ENCODE measurements at regions not wholly inside any gene's neighbourhood (a gene's known extent, or its start where the extent isn't known, plus 50 kb on each side); places are given as distances from the start of the nearest gene placed in this dataset.

GRCh38 chr3:194775731-194776130 lies 90.0 kb downstream of the FAM43A start:
- Histone ChIP-seq H3K27me3 (replicated peaks; ENCODE audit: control insufficient read depth, insufficient read depth, low read length) (peaks cover 3% of the 10 kb centered on the region), H3K36me3 (ENCODE audit: control insufficient read depth, insufficient read depth, low read length) (no peaks in the 10 kb centered on the region), H3K4me3 (replicated peaks; ENCODE audit: low read depth, low read length) (no peak overlapping the region)
- DNase-seq (ENCODE audit: extremely low read depth, insufficient read length) = no peak
- no peak for TF ChIP-seq CTCF (IDR thresholded peaks at IDR 0.05; ENCODE audit: insufficient read depth, low read length, poor library complexity, severe bottlenecking)

GRCh38 chr3:194777729-194778128 lies 92.0 kb downstream of the FAM43A start:
- TF ChIP-seq CTCF (IDR thresholded peaks at IDR 0.05; ENCODE audit: insufficient read depth, low read length, poor library complexity, severe bottlenecking) = no peak
- H3K36me3 ChIP-seq (ENCODE audit: control insufficient read depth, insufficient read depth, low read length) = no peaks in the 10 kb centered on the region
- H3K4me3 ChIP-seq (replicated peaks; ENCODE audit: low read depth, low read length) = no peak overlapping the region
- peaks cover 3% of the 10 kb centered on the region for H3K27me3 ChIP-seq (replicated peaks; ENCODE audit: control insufficient read depth, insufficient read depth, low read length)
- no peak for DNase-seq (ENCODE audit: extremely low read depth, insufficient read length)

- Histone ChIP-seq H3K36me3 (ENCODE audit: control insufficient read depth, insufficient read depth, low read length) (no peaks in the 10 kb centered on the region), H3K4me3 (replicated peaks; ENCODE audit: low read depth, low read length) (no peak overlapping the region), H3K27me3 (replicated peaks; ENCODE audit: control insufficient read depth, insufficient read depth, low read length) (peaks cover 3% of the 10 kb centered on the region)
- no peak for TF ChIP-seq CTCF (IDR thresholded peaks at IDR 0.05; ENCODE audit: insufficient read depth, low read length, poor library complexity, severe bottlenecking)
- no peak for DNase-seq (ENCODE audit: extremely low read depth, insufficient read length)
Observed at GRCh38 chr3:194779729-194780224, 94.1 kb downstream of the FAM43A start.

GRCh38 chr3:194780706-194781105 lies 95.0 kb downstream of the FAM43A start:
- Histone ChIP-seq H3K27me3 (replicated peaks; ENCODE audit: control insufficient read depth, insufficient read depth, low read length) (peaks cover 3% of the 10 kb centered on the region), H3K4me3 (replicated peaks; ENCODE audit: low read depth, low read length) (no peak overlapping the region), H3K36me3 (ENCODE audit: control insufficient read depth, insufficient read depth, low read length) (no peaks in the 10 kb centered on the region)
- no peak for TF ChIP-seq CTCF (IDR thresholded peaks at IDR 0.05; ENCODE audit: insufficient read depth, low read length, poor library complexity, severe bottlenecking)
- no peak for DNase-seq (ENCODE audit: extremely low read depth, insufficient read length)

- no peak for DNase-seq (ENCODE audit: extremely low read depth, insufficient read length)
- TF ChIP-seq CTCF (IDR thresholded peaks at IDR 0.05; ENCODE audit: insufficient read depth, low read length, poor library complexity, severe bottlenecking) = no peak
- no peaks in the 10 kb centered on the region for H3K36me3 ChIP-seq (ENCODE audit: control insufficient read depth, insufficient read depth, low read length)
- H3K4me3 ChIP-seq (replicated peaks; ENCODE audit: low read depth, low read length) = no peak overlapping the region
- peaks cover 3% of the 10 kb centered on the region for H3K27me3 ChIP-seq (replicated peaks; ENCODE audit: control insufficient read depth, insufficient read depth, low read length)
Observed at GRCh38 chr3:194781617-194782016, 95.9 kb downstream of the FAM43A start.
